LNCAP (cell line): ENCODE measurements at regions not wholly inside any gene's neighbourhood (a gene's known extent, or its start where the extent isn't known, plus 50 kb on each side); places are given as distances from the start of the nearest gene placed in this dataset.

Experiments used
- TF ChIP-seq, protein P1 (sequence below): fragments of 450-650 bp; IDR thresholded peaks from 2 replicates; pipeline ENCODE4 v1.5.1; 2017; ENCODE audit warnings: mild to moderate bottlenecking

DNA sequence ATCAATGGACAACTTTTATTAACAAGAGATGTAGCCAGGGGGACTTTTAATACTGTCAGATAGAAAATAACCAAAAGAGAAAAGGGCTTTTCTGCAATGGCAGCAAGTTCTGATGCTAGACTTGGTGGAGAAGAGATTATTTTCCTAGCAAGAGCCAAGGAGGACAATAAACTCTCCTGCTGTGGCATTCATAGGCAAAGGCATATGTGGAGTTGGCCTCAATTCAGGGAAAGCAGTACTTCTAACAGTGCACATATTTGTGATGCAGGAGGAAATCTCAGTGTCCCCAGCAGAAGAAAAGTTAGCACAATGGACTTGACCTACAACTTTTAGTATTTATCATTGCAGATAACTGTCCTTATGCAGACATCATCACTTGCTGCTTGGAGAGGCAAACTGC, 75.1 kb upstream of the GRIK1 start:
- TF ChIP-seq, protein P1, sequence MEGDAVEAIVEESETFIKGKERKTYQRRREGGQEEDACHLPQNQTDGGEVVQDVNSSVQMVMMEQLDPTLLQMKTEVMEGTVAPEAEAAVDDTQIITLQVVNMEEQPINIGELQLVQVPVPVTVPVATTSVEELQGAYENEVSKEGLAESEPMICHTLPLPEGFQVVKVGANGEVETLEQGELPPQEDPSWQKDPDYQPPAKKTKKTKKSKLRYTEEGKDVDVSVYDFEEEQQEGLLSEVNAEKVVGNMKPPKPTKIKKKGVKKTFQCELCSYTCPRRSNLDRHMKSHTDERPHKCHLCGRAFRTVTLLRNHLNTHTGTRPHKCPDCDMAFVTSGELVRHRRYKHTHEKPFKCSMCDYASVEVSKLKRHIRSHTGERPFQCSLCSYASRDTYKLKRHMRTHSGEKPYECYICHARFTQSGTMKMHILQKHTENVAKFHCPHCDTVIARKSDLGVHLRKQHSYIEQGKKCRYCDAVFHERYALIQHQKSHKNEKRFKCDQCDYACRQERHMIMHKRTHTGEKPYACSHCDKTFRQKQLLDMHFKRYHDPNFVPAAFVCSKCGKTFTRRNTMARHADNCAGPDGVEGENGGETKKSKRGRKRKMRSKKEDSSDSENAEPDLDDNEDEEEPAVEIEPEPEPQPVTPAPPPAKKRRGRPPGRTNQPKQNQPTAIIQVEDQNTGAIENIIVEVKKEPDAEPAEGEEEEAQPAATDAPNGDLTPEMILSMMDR, result no peak

- TF ChIP-seq, protein P1, result no peak
Measured at GRCh38 chr21:29991624-29992023, 51.8 kb upstream of the GRIK1 start.

DNA sequence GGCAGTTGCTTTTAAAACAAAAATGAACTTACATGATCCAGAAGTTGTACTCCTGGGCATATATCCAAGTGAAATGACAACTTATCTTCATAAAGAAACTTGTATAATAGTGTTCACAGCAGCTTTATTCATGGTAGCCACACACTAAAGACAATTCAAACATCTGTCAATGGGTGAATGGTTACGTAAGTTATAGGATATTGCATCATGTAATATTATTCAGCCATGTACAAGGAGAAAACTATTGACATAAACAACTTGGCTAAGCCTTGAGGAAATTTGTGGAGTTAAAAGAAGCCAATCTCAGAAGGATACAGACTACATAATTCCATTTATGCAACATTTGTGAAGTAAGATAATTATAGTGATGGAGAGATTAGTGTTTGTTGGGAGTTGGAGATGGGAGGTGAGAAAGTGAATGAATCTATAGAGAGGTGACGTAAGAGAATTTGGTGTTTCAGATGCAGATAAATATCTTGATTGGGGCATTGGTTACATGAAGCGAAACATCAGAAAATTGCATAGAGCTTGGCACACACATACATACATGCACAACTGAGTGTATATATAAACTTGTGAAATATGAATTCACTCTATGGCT, 49.9 kb upstream of the GRIK1 start:
- TF ChIP-seq, protein P1, result no peak
